HCT116 (cell line): ENCODE measurements at regions not wholly inside any gene's neighbourhood (a gene's known extent, or its start where the extent isn't known, plus 50 kb on each side); places are given as distances from the start of the nearest gene placed in this dataset.

Experiments
- ATAC-seq: fragments of 200-7000 bp; cut with Tn5 transposase; 2 replicates; pipeline ENCODE4 v1.9.1; 2020; ENCODE audit warnings: mild to moderate bottlenecking, moderate library complexity
- BruUV-seq: library from RNA; stranded (reverse); fragments of 400-500 nt; replicated peaks from 2 replicates; lab custom pipeline; 2021; lab: Mats Ljungman, UMichigan
- CTCF ChIA-PET: fragments of 300-600 bp; sonication (Branson Sonifier 250); formaldehyde crosslinking; loops from one replicate; lab custom pipeline; 2021; ENCODE audit warnings: antibody characterized with exemption; lab: Charles Lee
- POLR2A ChIA-PET: fragments of 300-600, 350-600 bp; sonication (Branson Sonifier 250); formaldehyde crosslinking; loops from one replicate; lab custom pipeline; 2021; ENCODE audit warnings: antibody characterized with exemption; lab: Charles Lee
- RAD21 ChIA-PET, 2 experiments: fragments of 300-600 bp; sonication (Branson Sonifier 250); formaldehyde crosslinking; loops; one replicate each; lab custom pipeline; 2023; ENCODE audit warnings: low total read pairs in 2 of 2; ENCODE audit not compliant: uncharacterized antibody in 2 of 2, unreplicated experiment in 2 of 2, low non-redundant PET in 1 of 2; lab: Charles Lee
- DNase-seq: peaks from one replicate; pipeline ENCODE4 v3.0.0-alpha.2; 2010; ENCODE audit warnings: low read depth, low spot score
- H2AFZ ChIP-seq: fragments of 200-600 bp; shearing (Covaris generic), sonication (generic); 2 replicates; pipeline ENCODE4 v1.6.1; 2017; ENCODE audit warnings: low read depth, mixed run types, mixed read lengths, antibody characterized with exemption, low read length; ENCODE audit not compliant: poor library complexity, severe bottlenecking
- H3K27ac ChIP-seq: 2 replicates; pipeline ENCODE4 v1.5.1; 2012; ENCODE audit warnings: low read depth, low read length
- H3K27me3 ChIP-seq: fragments of 200-600 bp; sonication (generic); 2 replicates; pipeline ENCODE4 v1.6.1; 2016; ENCODE audit warnings: mixed run types, low read length, mixed read lengths; ENCODE audit not compliant: insufficient read depth
- H3K36me3 ChIP-seq, 2 experiments: fragments of 200-500 bp in 1 of 2; fragments of 200-600 bp in 1 of 2; sonication (Bioruptor generic) in 1 of 2; sonication (generic) in 1 of 2; 2 replicates each; pipeline versions ENCODE4 v1.5.1 to v1.6.1; 2014 to 2016; ENCODE audit warnings: low read length in 2 of 2, inconsistent platforms in 1 of 2, mixed read lengths in 1 of 2, mixed run types in 1 of 2; ENCODE audit not compliant: insufficient read depth in 2 of 2, control insufficient read depth in 1 of 2
- H3K4me1 ChIP-seq, 2 experiments: fragments of 200-600 bp in 1 of 2; sonication (generic) in 1 of 2; 2 replicates each; pipeline versions ENCODE4 v1.5.1 to v1.6.1; 2012 to 2017; ENCODE audit warnings: low read length in 2 of 2, inconsistent platforms in 1 of 2, mild to moderate bottlenecking in 1 of 2, mixed read lengths in 1 of 2, mixed run types in 1 of 2, moderate library complexity in 1 of 2; ENCODE audit not compliant: insufficient read depth in 2 of 2, control insufficient read depth in 1 of 2
- H3K4me2 ChIP-seq: fragments of 200-600 bp; sonication (generic); 2 replicates; pipeline ENCODE4 v1.6.1; 2017; ENCODE audit warnings: mixed run types, low read length, mixed read lengths
- H3K4me3 ChIP-seq, 2 experiments: fragments of 200-600 bp in 1 of 2; sonication (generic) in 1 of 2; replicated peaks in 1 of 2; 2 replicates each; pipeline ENCODE4 v1.5.1; 2011 to 2016; ENCODE audit warnings: low read length in 2 of 2, control low read depth in 1 of 2, low read depth in 1 of 2, mild to moderate bottlenecking in 1 of 2, mixed read lengths in 1 of 2, mixed run types in 1 of 2
- H3K79me2 ChIP-seq: fragments of 200-600 bp; sonication (generic); 2 replicates; pipeline ENCODE4 v1.6.1; 2017; ENCODE audit warnings: mild to moderate bottlenecking, mixed run types, low read length, moderate library complexity, mixed read lengths; ENCODE audit not compliant: insufficient read depth
- H3K9ac ChIP-seq: fragments of 200-600 bp; sonication (generic); 2 replicates; pipeline ENCODE4 v1.6.1; 2016; ENCODE audit warnings: low read length, mixed read lengths
- H3K9me2 ChIP-seq: fragments of 200-600 bp; sonication (generic), shearing (Covaris generic); 2 replicates; pipeline ENCODE4 v1.6.1; 2017; ENCODE audit warnings: mixed run types, mild to moderate bottlenecking, moderate library complexity; ENCODE audit not compliant: insufficient read depth
- H3K9me3 ChIP-seq, 2 experiments: fragments of 200-500 bp in 1 of 2; fragments of 200-600 bp in 1 of 2; sonication (Bioruptor generic) in 1 of 2; sonication (generic) in 1 of 2; 2 replicates each; pipeline ENCODE4 v1.6.1; 2014 to 2017; ENCODE audit warnings: low read length in 2 of 2, mixed read lengths in 2 of 2, inconsistent platforms in 1 of 2, low read depth in 1 of 2, mild to moderate bottlenecking in 1 of 2, mixed run types in 1 of 2, moderate library complexity in 1 of 2; ENCODE audit not compliant: control insufficient read depth in 1 of 2, insufficient read depth in 1 of 2
- H4K20me1 ChIP-seq: fragments of 200-600 bp; sonication (generic), shearing (Covaris generic); 2 replicates; pipeline ENCODE4 v1.6.1; 2017; ENCODE audit warnings: mixed run types, mild to moderate bottlenecking, moderate library complexity; ENCODE audit not compliant: insufficient read depth
- ATF3 ChIP-seq: IDR thresholded peaks from 2 replicates; pipeline ENCODE4 v1.6.1; 2012
- CEBPB ChIP-seq: IDR thresholded peaks from 2 replicates; pipeline ENCODE4 v1.6.1; 2012; ENCODE audit warnings: low read depth
- EGR1 ChIP-seq: IDR thresholded peaks from 2 replicates; pipeline ENCODE4 v1.6.1; 2012; ENCODE audit warnings: low read depth
- ELF1 ChIP-seq: IDR thresholded peaks from 2 replicates; pipeline ENCODE4 v1.6.1; 2012; ENCODE audit warnings: low read depth, borderline replicate concordance
- EZH2 ChIP-seq: fragments of 200-600 bp; sonication (generic); IDR thresholded peaks from 2 replicates; pipeline ENCODE4 v1.6.1; 2017; ENCODE audit warnings: antibody characterized with exemption, mixed run types
- EZH2phosphoT487 ChIP-seq: fragments of 200-600 bp; IDR thresholded peaks from 2 replicates; pipeline ENCODE4 v1.6.1; 2018; ENCODE audit warnings: antibody characterized with exemption, borderline replicate concordance
- FOSL1 ChIP-seq: IDR thresholded peaks from 2 replicates; pipeline ENCODE4 v1.6.1; 2012; ENCODE audit warnings: low read depth
- POLR2AphosphoS5 ChIP-seq: IDR thresholded peaks from 2 replicates; pipeline ENCODE4 v1.6.1; 2011; ENCODE audit warnings: mild to moderate bottlenecking, low read depth, low read length, moderate library complexity
- RAD21 ChIP-seq: IDR thresholded peaks from 2 replicates; pipeline ENCODE4 v1.6.1; 2012; ENCODE audit warnings: low read depth, mild to moderate bottlenecking
- REST ChIP-seq: IDR thresholded peaks from 2 replicates; pipeline ENCODE4 v1.6.1; 2012; ENCODE audit warnings: low read depth
- SP1 ChIP-seq: IDR thresholded peaks from 2 replicates; pipeline ENCODE4 v1.6.1; 2012; ENCODE audit warnings: low read depth
- TCF7L2 ChIP-seq: IDR thresholded peaks from 2 replicates; pipeline ENCODE4 v1.7.0; 2011; ENCODE audit warnings: borderline replicate concordance, inconsistent platforms; ENCODE audit not compliant: insufficient read depth, insufficient read length; ENCODE audit errors: extremely low read depth
- YY1 ChIP-seq: IDR thresholded peaks from 2 replicates; pipeline ENCODE4 v1.6.1; 2011; ENCODE audit warnings: low read length, low read depth, moderate library complexity, mild to moderate bottlenecking; ENCODE audit not compliant: insufficient replicate concordance; ENCODE audit errors: extremely low read depth
- ZFX ChIP-seq: fragments of 450-650 bp; IDR thresholded peaks from 2 replicates; pipeline ENCODE4 v1.6.1; 2017
- ZNF274 ChIP-seq: fragments of 200-500 bp; sonication (Bioruptor generic); IDR thresholded peaks from 2 replicates; pipeline ENCODE4 v1.6.1; 2014; ENCODE audit warnings: mild to moderate bottlenecking, low read depth, low read length, inconsistent platforms
- intact Hi-C: fragments of 100-400 bp; cut with micrococcal nuclease; formaldehyde crosslinking; loops from 2 replicates; pipeline ENCODE4 v1.10.0; 2022
- TF ChIP-seq, protein P1 (sequence below), 3 experiments: fragments of 200-600 bp in 1 of 3; sonication (generic) in 1 of 3; IDR thresholded peaks in 2 of 3; conservative IDR thresholded peaks in 1 of 3; 2 replicates each; pipeline ENCODE4 v1.5.1; 2012 to 2017; ENCODE audit warnings: low read depth in 2 of 3, low read length in 2 of 3, antibody characterized with exemption in 1 of 3, borderline replicate concordance in 1 of 3, control low read depth in 1 of 3, mild to moderate bottlenecking in 1 of 3, mixed read lengths in 1 of 3, mixed run types in 1 of 3, moderate library complexity in 1 of 3; ENCODE audit not compliant: insufficient read depth in 1 of 3

DNA sequence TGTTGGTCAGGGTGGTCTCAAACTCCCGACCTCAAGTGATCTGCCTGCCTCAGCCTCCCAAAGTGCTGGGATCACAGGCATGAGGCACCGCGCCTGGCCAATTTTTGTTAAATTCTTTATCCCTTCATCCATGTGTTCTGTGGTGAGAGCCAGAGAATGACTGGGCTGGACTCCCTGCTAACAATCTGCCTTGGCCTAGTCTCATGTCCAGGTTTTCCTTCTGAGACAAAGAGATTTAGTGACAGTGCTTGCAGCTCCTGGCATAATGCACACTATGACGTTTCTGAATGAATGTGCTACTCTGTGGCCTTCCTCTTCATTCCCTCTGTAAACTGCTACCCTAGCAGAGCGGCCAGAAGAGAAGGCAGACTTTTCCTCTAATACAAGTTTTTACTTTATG is 79.3 kb downstream of the FOXD1 start:
- BruUV-seq = no TSS peak
- POLR2A ChIA-PET = no interaction called here

More for the DNA sequence above, 79.3 kb downstream of the FOXD1 start:
- Histone ChIP-seq H3K9me2 (no peaks in the 10 kb centered on the region; the same call in 1 of the 2 replicates), H3K27me3 (no peaks in the 10 kb centered on the region), H3K9ac (no peak overlapping the region), H3K36me3 (no peaks in the 10 kb centered on the region), H3K4me1 (peaks cover 13 to 51% of the 10 kb centered on the region in 2 experiments), H3K27ac (no peak overlapping the region), H3K4me2 (no peak overlapping the region), H3K4me3 (no peak overlapping the region), H2AFZ (no peak overlapping the region), H3K9me3 (no peaks in the 10 kb centered on the region), H3K79me2 (no peaks in the 10 kb centered on the region), H4K20me1 (no peaks in the 10 kb centered on the region)
- ATAC-seq (no peak), DNase-seq (no peak)
- intact Hi-C loops = no loop called here
- TF ChIP-seq EZH2 (no peak), ELF1 (no peak), FOSL1 (no peak), REST (no peak), CEBPB (no peak), ZNF274 (no peak), POLR2AphosphoS5 (no peak), ATF3 (no peak), RAD21 (no peak), TCF7L2 (no peak), YY1 (no peak), ZFX (no peak), SP1 (no peak), EZH2phosphoT487 (no peak), EGR1 (no peak)
- TF ChIP-seq, protein P1, sequence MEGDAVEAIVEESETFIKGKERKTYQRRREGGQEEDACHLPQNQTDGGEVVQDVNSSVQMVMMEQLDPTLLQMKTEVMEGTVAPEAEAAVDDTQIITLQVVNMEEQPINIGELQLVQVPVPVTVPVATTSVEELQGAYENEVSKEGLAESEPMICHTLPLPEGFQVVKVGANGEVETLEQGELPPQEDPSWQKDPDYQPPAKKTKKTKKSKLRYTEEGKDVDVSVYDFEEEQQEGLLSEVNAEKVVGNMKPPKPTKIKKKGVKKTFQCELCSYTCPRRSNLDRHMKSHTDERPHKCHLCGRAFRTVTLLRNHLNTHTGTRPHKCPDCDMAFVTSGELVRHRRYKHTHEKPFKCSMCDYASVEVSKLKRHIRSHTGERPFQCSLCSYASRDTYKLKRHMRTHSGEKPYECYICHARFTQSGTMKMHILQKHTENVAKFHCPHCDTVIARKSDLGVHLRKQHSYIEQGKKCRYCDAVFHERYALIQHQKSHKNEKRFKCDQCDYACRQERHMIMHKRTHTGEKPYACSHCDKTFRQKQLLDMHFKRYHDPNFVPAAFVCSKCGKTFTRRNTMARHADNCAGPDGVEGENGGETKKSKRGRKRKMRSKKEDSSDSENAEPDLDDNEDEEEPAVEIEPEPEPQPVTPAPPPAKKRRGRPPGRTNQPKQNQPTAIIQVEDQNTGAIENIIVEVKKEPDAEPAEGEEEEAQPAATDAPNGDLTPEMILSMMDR (IDR thresholded peaks at IDR 0.05 in 2 of 3, conservative IDR thresholded peaks at IDR 0.05 in 1 of 3; ENCODE audit: borderline replicate concordance in 1 of 3, insufficient read depth in 1 of 3, low read depth in 2 of 3, low read length in 2 of 3) = no peak
- CTCF ChIA-PET = no interaction called here
- RAD21 ChIA-PET = no interaction called here
